Neural cell (in vitro differentiated cells): ENCODE measurements at regions not wholly inside any gene's neighbourhood (a gene's known extent, or its start where the extent isn't known, plus 50 kb on each side); places are given as distances from the start of the nearest gene placed in this dataset.
"Not testable (repeated sequence)": the region's sequence is repeated elsewhere in the genome, so short reads cannot be mapped to it uniquely, and the experiment has no call there.

Experiments
- H2AFZ ChIP-seq: fragments of 200-600, 300-800 bp; sonication (generic), shearing (Covaris generic); 2 replicates; pipeline ENCODE4 v1.6.0; 2014; ENCODE audit warnings: low read depth, mild to moderate bottlenecking, antibody characterized with exemption, low read length, moderate library complexity
- H3F3A ChIP-seq: fragments of 200-600 bp; shearing (Covaris generic); 2 replicates; pipeline ENCODE4 v1.6.1; 2016; ENCODE audit warnings: mild to moderate bottlenecking, moderate library complexity, mixed read lengths, antibody characterized with exemption, low read length; ENCODE audit not compliant: insufficient read depth, poor library complexity, severe bottlenecking
- H3K27ac ChIP-seq: fragments of 200-600, 300-800 bp; sonication (generic), shearing (Covaris generic); 2 replicates; pipeline ENCODE4 v1.5.1; 2014; ENCODE audit warnings: mild to moderate bottlenecking, low read length, moderate library complexity
- H3K27me3 ChIP-seq: fragments of 300-800, 200-600 bp; sonication (generic), shearing (Covaris generic); 2 replicates; pipeline ENCODE4 v1.6.0; 2014; ENCODE audit warnings: mild to moderate bottlenecking, low read depth, low read length, moderate library complexity; ENCODE audit not compliant: insufficient read depth
- H3K36me3 ChIP-seq: fragments of 300-800, 200-600 bp; sonication (generic), shearing (Covaris generic); 2 replicates; pipeline ENCODE4 v1.5.1; 2014; ENCODE audit warnings: mild to moderate bottlenecking, antibody characterized with exemption, low read length, moderate library complexity; ENCODE audit not compliant: insufficient read depth
- H3K4me2 ChIP-seq: fragments of 300-800, 200-600 bp; sonication (generic), shearing (Covaris generic); 2 replicates; pipeline ENCODE4 v1.6.0; 2014; ENCODE audit warnings: mild to moderate bottlenecking, low read length
- H3K4me3 ChIP-seq: fragments of 300-800, 200-600 bp; sonication (generic), shearing (Covaris generic); 2 replicates; pipeline ENCODE4 v1.5.1; 2014; ENCODE audit warnings: mild to moderate bottlenecking, low read length, moderate library complexity
- H3K79me2 ChIP-seq: fragments of 200-600 bp; shearing (Covaris generic); replicated peaks from 2 replicates; pipeline ENCODE4 v1.6.0; 2014; ENCODE audit warnings: mild to moderate bottlenecking, low read length, moderate library complexity; ENCODE audit not compliant: insufficient read depth
- H3K9ac ChIP-seq: fragments of 300-800, 200-600 bp; sonication (generic), shearing (Covaris generic); 2 replicates; pipeline ENCODE4 v1.6.1; 2016; ENCODE audit warnings: mild to moderate bottlenecking, low read length, mixed read lengths
- H3K9me2 ChIP-seq: fragments of 200-600 bp; shearing (Covaris generic); 2 replicates; pipeline ENCODE4 v1.6.1; 2016; ENCODE audit warnings: mild to moderate bottlenecking, low read length, mixed read lengths; ENCODE audit not compliant: insufficient read depth
- H3K9me3 ChIP-seq: fragments of 200-600, 300-800 bp; sonication (generic), shearing (Covaris generic); 2 replicates; pipeline ENCODE4 v1.6.1; 2016; ENCODE audit warnings: mild to moderate bottlenecking, mixed run types, low read length, moderate library complexity, mixed read lengths
- H4K20me1 ChIP-seq: fragments of 200-600 bp; shearing (Covaris generic); 2 replicates; pipeline ENCODE4 v1.6.1; 2016; ENCODE audit warnings: mild to moderate bottlenecking, mixed run types; ENCODE audit not compliant: insufficient read depth
- EP300 ChIP-seq: fragments of 450-650 bp; conservative IDR thresholded peaks from 2 replicates; pipeline ENCODE4 v1.6.1; 2014; ENCODE audit warnings: antibody characterized with exemption, mild to moderate bottlenecking, moderate library complexity; ENCODE audit not compliant: poor library complexity, severe bottlenecking
- EZH2 ChIP-seq: fragments of 200-600, 300-800 bp; shearing (Covaris generic), sonication (generic); IDR thresholded peaks from 2 replicates; pipeline ENCODE4 v1.6.1; 2014; ENCODE audit warnings: antibody characterized with exemption, low read length, borderline replicate concordance, mild to moderate bottlenecking; ENCODE audit not compliant: insufficient read depth, poor library complexity, severe bottlenecking
- POLR2AphosphoS5 ChIP-seq: IDR thresholded peaks from 2 replicates; pipeline ENCODE4 v1.6.1; 2012
- RAD21 ChIP-seq: fragments of 450-650 bp; conservative IDR thresholded peaks from 2 replicates; pipeline ENCODE4 v1.6.1; 2014; ENCODE audit warnings: antibody characterized with exemption, mild to moderate bottlenecking, moderate library complexity
- SMC3 ChIP-seq: fragments of 450-650 bp; conservative IDR thresholded peaks from 2 replicates; pipeline ENCODE4 v1.6.1; 2014; ENCODE audit warnings: antibody characterized with exemption, mild to moderate bottlenecking, moderate library complexity; ENCODE audit not compliant: poor library complexity
- TAF1 ChIP-seq: IDR thresholded peaks from 2 replicates; pipeline ENCODE4 v1.6.1; 2012; ENCODE audit warnings: low read depth
- TF ChIP-seq, protein P1 (sequence below): IDR thresholded peaks from 2 replicates; pipeline ENCODE4 v1.6.1; 2012; ENCODE audit warnings: borderline replicate concordance
- TF ChIP-seq, protein P2 (sequence below): fragments of 450-650 bp; IDR thresholded peaks from 2 replicates; pipeline ENCODE4 v1.5.1; 2014; ENCODE audit warnings: antibody characterized with exemption, mild to moderate bottlenecking, moderate library complexity; ENCODE audit not compliant: poor library complexity, severe bottlenecking

DNA sequence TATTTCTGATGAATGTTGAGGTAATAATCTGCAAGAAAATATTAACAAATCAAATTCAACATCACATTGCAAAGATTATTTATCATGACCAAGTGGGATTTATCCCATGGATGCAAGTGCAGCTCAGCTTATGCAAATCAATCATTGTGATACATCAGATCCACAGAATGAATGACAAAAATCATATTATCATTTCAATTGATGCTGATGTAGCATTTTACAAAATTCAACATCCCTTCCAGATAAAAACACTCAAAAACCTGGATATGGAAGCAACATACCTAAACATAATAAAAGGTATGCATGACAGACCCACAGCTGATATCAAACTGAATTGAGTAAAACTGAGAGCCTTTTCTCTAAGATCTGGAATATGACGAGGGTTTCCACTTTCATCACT lies 1915.4 kb downstream of the ARAP2 start:
- Histone ChIP-seq H3K4me2 (no peak overlapping the region), H4K20me1 (no peaks in the 10 kb centered on the region), H3K9me2 (no peaks in the 10 kb centered on the region), H3K9ac (no peak overlapping the region), H3F3A (no peaks in the 10 kb centered on the region), H3K27ac (no peak overlapping the region), H3K9me3 (no peaks in the 10 kb centered on the region), H3K79me2 (no peaks in the 10 kb centered on the region), H2AFZ (no peak overlapping the region), H3K4me3 (no peak overlapping the region), H3K27me3 (no peaks in the 10 kb centered on the region), H3K36me3 (no peaks in the 10 kb centered on the region)
- no peak for TF ChIP-seq RAD21
- TF ChIP-seq POLR2AphosphoS5, result no peak
- no peak for TF ChIP-seq EZH2
- no peak for TF ChIP-seq EP300
- TF ChIP-seq TAF1, result no peak
- no peak for TF ChIP-seq SMC3
- TF ChIP-seq, protein P1, sequence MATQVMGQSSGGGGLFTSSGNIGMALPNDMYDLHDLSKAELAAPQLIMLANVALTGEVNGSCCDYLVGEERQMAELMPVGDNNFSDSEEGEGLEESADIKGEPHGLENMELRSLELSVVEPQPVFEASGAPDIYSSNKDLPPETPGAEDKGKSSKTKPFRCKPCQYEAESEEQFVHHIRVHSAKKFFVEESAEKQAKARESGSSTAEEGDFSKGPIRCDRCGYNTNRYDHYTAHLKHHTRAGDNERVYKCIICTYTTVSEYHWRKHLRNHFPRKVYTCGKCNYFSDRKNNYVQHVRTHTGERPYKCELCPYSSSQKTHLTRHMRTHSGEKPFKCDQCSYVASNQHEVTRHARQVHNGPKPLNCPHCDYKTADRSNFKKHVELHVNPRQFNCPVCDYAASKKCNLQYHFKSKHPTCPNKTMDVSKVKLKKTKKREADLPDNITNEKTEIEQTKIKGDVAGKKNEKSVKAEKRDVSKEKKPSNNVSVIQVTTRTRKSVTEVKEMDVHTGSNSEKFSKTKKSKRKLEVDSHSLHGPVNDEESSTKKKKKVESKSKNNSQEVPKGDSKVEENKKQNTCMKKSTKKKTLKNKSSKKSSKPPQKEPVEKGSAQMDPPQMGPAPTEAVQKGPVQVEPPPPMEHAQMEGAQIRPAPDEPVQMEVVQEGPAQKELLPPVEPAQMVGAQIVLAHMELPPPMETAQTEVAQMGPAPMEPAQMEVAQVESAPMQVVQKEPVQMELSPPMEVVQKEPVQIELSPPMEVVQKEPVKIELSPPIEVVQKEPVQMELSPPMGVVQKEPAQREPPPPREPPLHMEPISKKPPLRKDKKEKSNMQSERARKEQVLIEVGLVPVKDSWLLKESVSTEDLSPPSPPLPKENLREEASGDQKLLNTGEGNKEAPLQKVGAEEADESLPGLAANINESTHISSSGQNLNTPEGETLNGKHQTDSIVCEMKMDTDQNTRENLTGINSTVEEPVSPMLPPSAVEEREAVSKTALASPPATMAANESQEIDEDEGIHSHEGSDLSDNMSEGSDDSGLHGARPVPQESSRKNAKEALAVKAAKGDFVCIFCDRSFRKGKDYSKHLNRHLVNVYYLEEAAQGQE, result no peak
- TF ChIP-seq, protein P2, sequence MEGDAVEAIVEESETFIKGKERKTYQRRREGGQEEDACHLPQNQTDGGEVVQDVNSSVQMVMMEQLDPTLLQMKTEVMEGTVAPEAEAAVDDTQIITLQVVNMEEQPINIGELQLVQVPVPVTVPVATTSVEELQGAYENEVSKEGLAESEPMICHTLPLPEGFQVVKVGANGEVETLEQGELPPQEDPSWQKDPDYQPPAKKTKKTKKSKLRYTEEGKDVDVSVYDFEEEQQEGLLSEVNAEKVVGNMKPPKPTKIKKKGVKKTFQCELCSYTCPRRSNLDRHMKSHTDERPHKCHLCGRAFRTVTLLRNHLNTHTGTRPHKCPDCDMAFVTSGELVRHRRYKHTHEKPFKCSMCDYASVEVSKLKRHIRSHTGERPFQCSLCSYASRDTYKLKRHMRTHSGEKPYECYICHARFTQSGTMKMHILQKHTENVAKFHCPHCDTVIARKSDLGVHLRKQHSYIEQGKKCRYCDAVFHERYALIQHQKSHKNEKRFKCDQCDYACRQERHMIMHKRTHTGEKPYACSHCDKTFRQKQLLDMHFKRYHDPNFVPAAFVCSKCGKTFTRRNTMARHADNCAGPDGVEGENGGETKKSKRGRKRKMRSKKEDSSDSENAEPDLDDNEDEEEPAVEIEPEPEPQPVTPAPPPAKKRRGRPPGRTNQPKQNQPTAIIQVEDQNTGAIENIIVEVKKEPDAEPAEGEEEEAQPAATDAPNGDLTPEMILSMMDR, result no peak

DNA sequence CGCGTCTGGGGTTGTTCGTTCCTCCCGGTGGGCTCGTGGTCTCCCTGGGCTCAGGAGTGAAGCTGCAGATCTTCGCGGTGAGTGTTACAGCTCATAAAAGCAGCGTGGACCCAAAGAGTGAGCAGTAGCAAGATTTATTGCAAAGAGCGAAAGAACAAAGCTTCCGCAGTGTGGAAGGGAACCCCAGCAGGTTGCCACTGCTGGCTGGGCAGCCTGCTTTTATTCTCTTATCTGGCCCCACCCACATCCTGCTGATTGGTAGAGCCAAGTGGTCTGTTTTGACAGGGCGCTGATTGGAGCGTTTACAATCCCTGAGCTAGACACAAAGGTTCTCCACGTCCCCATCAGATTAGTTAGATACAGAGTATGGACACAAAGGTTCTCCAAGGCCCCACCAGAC lies 1909.2 kb downstream of the ARAP2 start:
- not testable (repeated sequence) for H3K79me2 ChIP-seq, H4K20me1 ChIP-seq, H2AFZ ChIP-seq, H3F3A ChIP-seq, H3K27ac ChIP-seq, H3K9me3 ChIP-seq, H3K9ac ChIP-seq, H3K4me2 ChIP-seq, H3K4me3 ChIP-seq, H3K9me2 ChIP-seq, H3K27me3 ChIP-seq, H3K36me3 ChIP-seq

DNA sequence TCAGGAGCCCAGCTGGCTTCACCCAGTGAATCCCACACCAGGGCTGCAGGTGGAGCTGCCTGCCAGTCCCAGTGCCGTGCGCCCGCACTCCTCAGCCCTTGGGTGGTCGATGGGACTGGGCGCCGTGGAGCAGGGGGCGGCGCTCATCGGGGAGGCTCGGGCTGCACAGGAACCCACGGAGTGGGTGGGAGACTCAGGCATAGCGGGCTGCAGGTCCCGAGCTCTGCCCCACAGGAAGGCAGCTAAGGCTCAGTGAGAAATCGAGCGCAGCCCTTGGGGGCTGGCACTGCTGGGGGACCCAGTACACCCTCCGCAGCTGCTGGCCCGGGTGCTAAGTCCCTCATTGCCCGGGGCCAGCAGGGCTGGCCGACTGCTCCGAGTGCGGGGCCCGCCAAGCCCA lies 1908.8 kb downstream of the ARAP2 start:
- H3K27me3 ChIP-seq, H2AFZ ChIP-seq, H3F3A ChIP-seq, H3K9me2 ChIP-seq, H3K9ac ChIP-seq, H3K36me3 ChIP-seq, H4K20me1 ChIP-seq, H3K9me3 ChIP-seq, H3K27ac ChIP-seq, H3K79me2 ChIP-seq, H3K4me3 ChIP-seq, H3K4me2 ChIP-seq: not testable (repeated sequence)
